GM23248 (cell line): ENCODE measurements at regions not wholly inside any gene's neighbourhood (a gene's known extent, or its start where the extent isn't known, plus 50 kb on each side); places are given as distances from the start of the nearest gene placed in this dataset.

Source experiments
- EZH2 ChIP-seq: fragments of 200-600 bp; sonication (generic); IDR thresholded peaks from 2 replicates; pipeline ENCODE4 v1.6.1; 2018; ENCODE audit warnings: antibody characterized with exemption, mild to moderate bottlenecking; ENCODE audit not compliant: insufficient read depth, poor library complexity, severe bottlenecking
- EZH2phosphoT487 ChIP-seq: fragments of 200-600 bp; sonication (generic); IDR thresholded peaks from 2 replicates; pipeline ENCODE4 v1.6.1; 2018; ENCODE audit warnings: antibody characterized with exemption, moderate library complexity, mild to moderate bottlenecking, low read depth; ENCODE audit not compliant: insufficient read depth

- TF ChIP-seq EZH2 (no peak), EZH2phosphoT487 (no peak)
Observed at GRCh38 chr12:65630555-65630954, 193.7 kb upstream of the HMGA2 start.
